ENCODE measurements at regions not wholly inside any gene's neighbourhood (a gene's known extent, or its start where the extent isn't known, plus 50 kb on each side); places are given as distances from the start of the nearest gene placed in this dataset.

DNA sequence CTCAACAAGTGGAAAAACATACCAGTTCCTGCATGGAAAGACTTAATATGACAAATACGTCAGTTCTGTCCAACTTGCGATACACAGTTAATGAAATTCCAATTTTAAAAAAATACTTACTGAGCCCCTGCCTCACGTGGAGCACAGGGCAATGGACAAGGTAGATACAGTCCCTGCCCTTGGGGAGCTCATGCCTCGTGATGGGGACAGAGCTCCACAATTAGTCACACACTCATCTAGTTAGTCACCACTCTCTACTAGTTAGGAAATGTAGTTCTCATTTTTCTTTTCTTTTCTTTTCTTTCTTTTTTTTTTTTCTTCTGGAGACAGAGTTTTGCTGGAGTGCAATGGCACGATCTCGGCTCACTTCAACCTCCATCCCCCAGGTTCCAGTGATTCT, 74.7 kb upstream of the CDH5 start:
- no peak for DNase-seq (ENCODE audit: extremely low read depth in 1 of 11, low read depth in 9 of 11, low spot score in 4 of 11)

DNA sequence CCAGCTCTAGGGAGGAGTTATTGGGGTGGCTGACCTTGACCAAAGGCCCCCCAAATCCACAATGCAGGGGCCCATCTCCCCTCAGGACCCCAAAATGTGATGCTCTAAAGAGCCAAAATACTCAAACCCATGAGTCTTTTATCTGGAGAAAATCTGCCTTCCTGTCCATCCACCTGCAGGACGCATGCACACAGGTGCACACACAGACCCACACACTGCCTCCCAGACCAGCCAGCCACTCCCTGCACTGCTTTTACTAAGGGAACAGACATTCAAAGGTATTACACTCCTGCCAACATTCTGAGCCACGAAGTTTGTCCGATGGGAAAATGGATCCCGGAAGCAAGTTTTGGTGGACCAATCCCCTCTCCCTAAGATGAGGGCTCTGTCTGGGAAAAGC, 76.1 kb upstream of the CDH5 start:
- DNase-seq (ENCODE audit: extremely low read depth in 1 of 11, low read depth in 9 of 11, low spot score in 4 of 11): no peak

- DNase-seq (ENCODE audit: extremely low read depth in 1 of 11, low read depth in 9 of 11, low spot score in 4 of 11): no peak
Observed at GRCh38 chr16:66289986-66290385, 76.5 kb upstream of the CDH5 start.

- no peak for DNase-seq (ENCODE audit: extremely low read depth in 1 of 11, low read depth in 9 of 11, low spot score in 4 of 11)
Observed at GRCh38 chr16:66289051-66289680, 77.3 kb upstream of the CDH5 start.

DNA sequence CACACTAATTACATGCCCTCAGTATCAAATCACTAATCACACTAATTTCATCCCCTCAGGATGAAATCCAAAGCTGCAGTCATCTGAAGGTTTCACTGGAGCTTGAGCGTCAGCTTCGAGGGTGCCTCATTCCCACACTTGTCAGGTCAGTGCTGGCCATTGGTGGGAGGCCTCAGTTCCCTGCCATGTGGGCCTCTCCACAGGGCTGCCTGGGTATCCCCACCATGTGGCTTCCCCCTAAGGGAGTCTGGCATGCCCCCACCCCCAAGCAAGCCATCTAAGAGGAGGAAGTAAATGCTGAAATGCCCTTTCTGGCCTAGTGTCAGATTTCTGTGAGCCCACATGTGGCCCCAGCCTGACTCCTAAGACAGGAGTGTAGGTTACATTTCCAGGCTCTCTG, 78.6 kb upstream of the CDH5 start:
- no peak for DNase-seq (ENCODE audit: extremely low read depth in 1 of 11, low read depth in 9 of 11, low spot score in 4 of 11)

GRCh38 chr16:66287416-66287815, 79.1 kb upstream of the CDH5 start:
- no peak for DNase-seq (ENCODE audit: extremely low read depth in 1 of 11, low read depth in 9 of 11, low spot score in 4 of 11)

DNA sequence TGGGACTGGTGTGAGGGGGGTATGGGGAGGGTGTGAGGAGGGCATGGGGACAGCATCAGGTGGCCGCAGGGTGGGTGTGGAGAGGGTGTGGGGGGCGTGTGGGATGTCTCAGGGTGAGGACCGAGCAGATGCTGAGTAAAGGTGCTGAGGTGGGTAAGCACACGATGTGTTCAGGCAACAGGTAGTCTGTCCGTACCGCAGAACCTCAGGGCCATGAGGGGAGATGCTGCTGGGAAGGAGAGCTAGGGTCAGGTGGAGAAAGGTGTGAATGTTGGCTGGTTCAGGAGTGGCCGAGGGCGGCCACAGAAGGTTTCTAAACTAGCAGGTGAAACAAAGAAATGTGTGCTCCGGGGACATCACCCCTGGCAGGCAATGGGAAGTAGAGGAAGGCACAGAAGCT, 80.0 kb upstream of the CDH5 start:
- DNase-seq (ENCODE audit: extremely low read depth in 1 of 11, low read depth in 9 of 11, low spot score in 4 of 11): no peak

DNA sequence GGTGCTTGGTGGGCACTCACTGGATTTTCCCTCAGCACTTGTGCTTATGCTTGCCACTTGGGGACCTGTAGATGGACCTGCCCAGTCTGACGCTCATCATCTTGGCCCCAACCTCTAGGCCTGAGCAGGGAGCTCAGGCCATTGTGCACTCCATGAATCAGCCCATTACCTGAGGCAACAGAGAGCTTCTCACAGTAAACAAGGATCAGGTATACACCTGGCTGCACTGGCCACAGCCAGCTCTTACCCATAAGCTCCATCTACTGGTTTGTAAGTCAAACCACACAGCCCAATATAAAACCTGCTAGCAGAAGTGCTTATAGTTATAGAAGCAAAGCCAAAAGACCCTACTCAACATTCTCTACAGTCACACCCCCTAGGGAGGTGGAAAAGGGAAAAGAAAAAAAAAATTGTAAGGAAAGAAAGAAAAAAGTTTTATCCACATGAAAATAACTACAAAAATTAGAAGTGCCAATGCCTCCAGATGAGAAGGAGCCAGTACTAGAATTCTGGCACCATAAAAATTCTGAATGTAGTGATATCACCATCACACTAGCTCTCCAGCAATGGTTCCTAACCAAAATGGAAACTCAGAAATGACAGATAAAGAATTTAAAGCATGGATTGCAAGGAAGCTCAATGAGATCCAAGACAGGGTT, 87.8 kb upstream of the CDH5 start:
- no peak for DNase-seq (ENCODE audit: extremely low read depth in 1 of 11, low read depth in 9 of 11, low spot score in 4 of 11)

GRCh38 chr16:66278111-66278531, 88.4 kb upstream of the CDH5 start:
- no peak for DNase-seq (ENCODE audit: extremely low read depth in 1 of 11, low read depth in 9 of 11, low spot score in 4 of 11)

DNA sequence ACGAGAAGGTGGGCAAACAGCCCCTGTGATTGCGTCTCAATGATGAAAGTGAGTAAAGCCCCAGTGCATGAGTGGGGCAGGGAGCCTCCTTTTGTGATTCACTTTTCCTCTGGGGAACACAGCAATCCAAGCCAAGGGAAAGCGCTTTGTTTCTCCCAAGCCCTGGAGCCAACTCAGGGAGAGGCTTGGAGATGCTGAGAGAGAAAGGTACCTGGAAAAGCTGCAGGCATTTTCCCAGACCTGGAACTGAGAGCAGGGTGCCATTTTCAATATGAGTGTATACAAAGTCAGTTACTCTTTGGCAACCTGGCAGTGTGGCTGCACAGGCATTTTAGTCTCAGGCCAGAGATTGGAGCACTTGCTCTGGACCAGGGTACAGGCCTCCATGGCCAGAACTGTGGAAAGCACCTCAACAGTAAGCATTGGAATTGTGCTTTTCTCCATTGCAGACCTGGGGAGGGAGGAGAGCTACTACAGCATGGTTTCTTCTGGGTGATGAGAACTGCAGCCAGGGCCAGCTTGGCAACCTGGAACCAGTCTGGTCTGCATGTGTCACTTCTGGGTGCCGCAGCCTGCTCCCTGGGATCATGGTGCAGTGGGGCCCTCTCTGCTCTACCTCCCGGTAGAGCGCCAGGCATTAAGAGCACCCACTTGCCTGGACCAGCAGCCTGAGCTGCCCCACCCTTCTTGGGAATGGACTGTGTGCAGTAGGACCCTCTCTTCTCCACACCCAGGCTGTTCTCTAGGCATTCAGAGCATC, 89.0 kb upstream of the CDH5 start:
- DNase-seq (ENCODE audit: extremely low read depth in 1 of 11, low read depth in 9 of 11, low spot score in 4 of 11): no peak

DNA sequence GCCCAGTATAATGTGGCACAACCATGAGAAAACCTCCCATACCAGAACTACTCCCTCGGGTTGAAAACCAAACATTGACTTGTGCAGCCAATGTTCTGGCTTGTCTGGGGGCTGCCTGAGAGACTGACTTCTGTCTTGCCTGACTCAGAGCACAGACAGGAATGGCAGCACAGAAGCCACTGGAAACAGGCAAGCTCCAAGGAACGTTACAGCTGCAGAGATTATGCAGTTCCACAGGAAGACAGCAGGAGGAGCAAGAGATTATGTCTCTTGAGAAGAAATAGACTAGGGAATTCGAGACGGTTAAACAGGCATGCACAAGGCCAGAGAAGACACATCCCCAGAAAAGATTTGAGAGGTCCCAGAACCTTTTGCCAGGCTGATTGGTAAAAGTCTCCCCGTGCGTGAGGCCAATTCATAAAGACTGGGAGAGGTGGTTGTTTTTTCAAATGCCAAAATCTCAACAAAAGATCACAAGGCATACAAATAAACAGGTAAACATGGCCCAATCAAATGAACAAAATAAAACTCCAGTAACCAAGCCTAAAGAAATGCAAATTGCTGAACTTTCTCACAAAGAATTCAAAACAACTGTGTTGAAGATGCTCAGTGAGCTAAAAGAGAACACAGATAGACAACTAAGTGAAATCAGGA, 90.6 kb upstream of the CDH5 start:
- no peak for DNase-seq (ENCODE audit: extremely low read depth in 1 of 11, low read depth in 9 of 11, low spot score in 4 of 11)

- no peak for DNase-seq (ENCODE audit: extremely low read depth in 1 of 11, low read depth in 9 of 11, low spot score in 4 of 11)
Observed at GRCh38 chr16:66274335-66275110, 92.0 kb upstream of the CDH5 start.

DNA sequence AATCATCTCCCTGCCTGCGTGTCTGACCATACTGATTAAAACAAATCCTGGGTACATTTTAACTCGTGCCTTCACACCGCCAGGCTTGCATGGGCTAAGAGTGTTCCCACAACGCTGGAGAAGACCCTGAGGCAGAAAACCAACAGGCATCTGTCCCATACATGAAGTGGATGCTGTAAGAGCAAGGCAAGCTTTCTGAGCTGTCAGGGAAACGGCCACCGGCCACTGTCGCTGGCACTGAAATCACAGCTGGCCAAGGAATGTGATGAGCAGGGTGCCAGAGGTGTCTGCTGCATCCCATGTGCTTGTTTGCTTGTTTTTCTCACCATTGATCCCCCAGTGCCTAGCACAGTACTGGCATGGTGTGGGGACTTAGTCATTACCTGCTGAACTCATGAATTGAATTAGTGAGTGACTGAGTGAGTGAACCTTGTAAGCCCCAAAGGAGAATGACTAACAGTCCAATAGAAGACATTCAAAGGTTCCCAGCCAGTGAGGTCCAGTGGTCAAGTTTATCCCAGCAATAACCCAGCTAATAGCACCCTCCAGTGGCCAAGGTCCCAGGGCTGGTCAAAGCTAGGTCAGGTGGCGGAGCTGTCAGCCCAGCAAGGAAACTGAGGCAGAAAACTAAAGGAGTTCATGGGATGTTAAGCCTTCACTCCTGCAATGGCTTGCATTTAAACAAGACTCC, 92.7 kb upstream of the CDH5 start:
- no peak for DNase-seq (ENCODE audit: extremely low read depth in 1 of 11, low read depth in 9 of 11, low spot score in 4 of 11)

- DNase-seq (ENCODE audit: extremely low read depth in 1 of 11, low read depth in 9 of 11, low spot score in 4 of 11): no peak
Observed at GRCh38 chr16:66273053-66273452, 93.4 kb upstream of the CDH5 start.

DNA sequence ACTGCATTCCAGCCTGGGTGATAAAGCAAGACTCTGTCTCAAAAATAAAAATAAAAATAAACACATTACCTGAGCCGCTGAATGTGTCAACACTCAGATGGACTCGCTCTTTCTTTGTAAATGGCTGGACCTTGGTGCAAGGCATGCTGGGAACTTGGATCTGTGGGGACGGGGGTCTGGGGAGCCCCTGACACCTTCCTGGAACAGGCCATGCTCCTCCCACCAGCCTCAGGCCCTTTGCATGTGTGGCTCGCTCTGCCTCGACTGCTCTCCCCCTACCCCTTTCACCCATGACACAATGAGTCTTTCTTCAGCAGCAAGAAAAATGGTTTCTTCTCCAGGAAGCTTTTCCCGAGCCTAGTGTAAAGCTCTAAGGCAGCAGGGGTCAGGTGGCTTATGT, 94.0 kb upstream of the CDH5 start:
- DNase-seq (ENCODE audit: extremely low read depth in 1 of 11, low read depth in 9 of 11, low spot score in 4 of 11): no peak

GRCh38 chr16:66271074-66272060, 95.1 kb upstream of the CDH5 start:
- DNase-seq (ENCODE audit: extremely low read depth in 1 of 11, low read depth in 9 of 11, low spot score in 4 of 11): no peak

DNA sequence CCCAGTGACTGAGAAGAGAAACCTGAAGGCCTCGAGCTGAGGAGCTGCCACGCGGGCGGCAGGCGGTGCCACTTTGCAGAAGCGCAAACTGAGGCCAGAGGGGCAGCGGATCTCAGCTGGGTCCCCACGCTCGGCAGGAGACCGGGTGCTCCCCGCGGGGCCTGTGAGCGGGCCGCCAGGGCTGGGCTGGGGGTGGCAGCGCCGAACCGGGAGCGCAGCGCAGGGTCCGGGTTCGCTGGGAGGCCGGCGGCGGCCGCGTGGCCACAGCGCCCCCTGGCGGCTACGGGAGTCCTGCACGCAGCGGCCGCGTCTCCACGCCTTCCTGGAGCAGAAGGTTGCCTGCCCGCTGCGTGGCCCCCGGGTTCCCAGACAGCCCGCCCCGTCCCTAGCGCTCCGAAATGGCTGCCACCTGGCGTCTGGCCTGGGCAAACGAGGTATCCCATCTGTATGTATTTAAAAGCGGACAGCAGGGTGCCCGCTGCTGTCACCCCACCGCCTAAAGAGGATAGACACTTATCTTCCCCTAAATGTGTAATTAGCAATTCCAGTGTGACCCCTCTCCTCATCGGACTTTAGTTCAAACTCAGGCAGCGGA, 96.1 kb upstream of the CDH5 start:
- DNase-seq (ENCODE audit: extremely low read depth in 1 of 11, low read depth in 9 of 11, low spot score in 4 of 11): peak in 6 of 11 donors; percentile 63 to 75 (median 71)

Data from renal cortex interstitium (tissue), 11 donors.